GM19351 (cell line): ENCODE measurements at regions not wholly inside any gene's neighbourhood (a gene's known extent, or its start where the extent isn't known, plus 50 kb on each side); places are given as distances from the start of the nearest gene placed in this dataset.

Experiments
- ATAC-seq: cut with Tn5 transposase; IDR thresholded peaks from one replicate; pipeline ENCODE4 v1.9.1; 2021; ENCODE audit warnings: mild to moderate bottlenecking, moderate library complexity; ENCODE audit not compliant: unreplicated experiment

GRCh38 chr17:77390870-77391269, 250.1 kb downstream of the SEC14L1 start:
- ATAC-seq = no peak

- no peak for ATAC-seq
These were observed 251.1 kb downstream of the SEC14L1 start for GRCh38 chr17:77391668-77392375.

GRCh38 chr17:77392376-77393273, 251.9 kb downstream of the SEC14L1 start:
- ATAC-seq = no peak

GRCh38 chr17:77393274-77393600, 252.5 kb downstream of the SEC14L1 start:
- ATAC-seq = no peak

GRCh38 chr17:77393867-77394539, 253.2 kb downstream of the SEC14L1 start:
- no peak for ATAC-seq

- no peak for ATAC-seq
These were observed 253.9 kb downstream of the SEC14L1 start for GRCh38 chr17:77394540-77395295.

GRCh38 chr17:77395501-77396048, 254.8 kb downstream of the SEC14L1 start:
- no peak for ATAC-seq

- no peak for ATAC-seq
These were observed 255.8 kb downstream of the SEC14L1 start for GRCh38 chr17:77396610-77397009.

- ATAC-seq = no peak
These were observed 257.5 kb downstream of the SEC14L1 start for GRCh38 chr17:77398274-77398673.

GRCh38 chr17:77399319-77399957, 258.7 kb downstream of the SEC14L1 start:
- no peak for ATAC-seq

- ATAC-seq = no peak
These were observed 259.7 kb downstream of the SEC14L1 start for GRCh38 chr17:77400445-77400870.

- no peak for ATAC-seq
These were observed 261.5 kb downstream of the SEC14L1 start for GRCh38 chr17:77402159-77402731.

GRCh38 chr17:77403854-77404253, 263.1 kb downstream of the SEC14L1 start:
- no peak for ATAC-seq

- peak; percentile 80 for ATAC-seq
These were observed 264.2 kb downstream of the SEC14L1 start for GRCh38 chr17:77404812-77405581.

- no peak for ATAC-seq
These were observed 265.3 kb downstream of the SEC14L1 start for GRCh38 chr17:77405867-77406732.

- no peak for ATAC-seq
These were observed 266.8 kb downstream of the SEC14L1 start for GRCh38 chr17:77407321-77408277.

- no peak for ATAC-seq
These were observed 267.5 kb downstream of the SEC14L1 start for GRCh38 chr17:77408284-77408683.
